Skin of body (tissue), 1 donor: ENCODE measurements at regions not wholly inside any gene's neighbourhood (a gene's known extent, or its start where the extent isn't known, plus 50 kb on each side); places are given as distances from the start of the nearest gene placed in this dataset.
"Not testable (repeated sequence)": the region's sequence is repeated elsewhere in the genome, so short reads cannot be mapped to it uniquely, and the experiment has no call there.

ENCODE experiments used
- DNase-seq: peaks from one replicate; lab custom pipeline; 2025; lab: John Stamatoyannopoulos, UW

DNA sequence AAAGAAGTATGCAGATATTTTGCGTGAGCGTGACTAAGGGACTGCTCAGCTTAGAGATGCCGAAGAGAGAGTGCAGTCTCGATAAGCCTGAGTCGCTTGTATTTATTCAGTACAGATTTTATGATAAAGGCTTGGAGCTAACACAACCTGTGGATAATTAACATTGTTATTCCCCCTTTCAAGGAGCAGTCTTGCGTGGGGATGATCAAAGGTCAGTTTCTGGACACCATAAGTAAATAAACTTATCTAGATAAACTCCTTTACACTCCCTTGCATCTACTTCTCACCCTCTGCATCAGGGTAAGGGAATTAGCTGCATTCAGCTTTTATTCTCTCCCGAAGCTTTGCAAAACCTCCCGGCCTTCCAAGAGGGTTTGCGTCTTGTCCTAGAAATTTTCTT lies 357.8 kb upstream of the ST8SIA4 start:
- no peak for DNase-seq

DNA sequence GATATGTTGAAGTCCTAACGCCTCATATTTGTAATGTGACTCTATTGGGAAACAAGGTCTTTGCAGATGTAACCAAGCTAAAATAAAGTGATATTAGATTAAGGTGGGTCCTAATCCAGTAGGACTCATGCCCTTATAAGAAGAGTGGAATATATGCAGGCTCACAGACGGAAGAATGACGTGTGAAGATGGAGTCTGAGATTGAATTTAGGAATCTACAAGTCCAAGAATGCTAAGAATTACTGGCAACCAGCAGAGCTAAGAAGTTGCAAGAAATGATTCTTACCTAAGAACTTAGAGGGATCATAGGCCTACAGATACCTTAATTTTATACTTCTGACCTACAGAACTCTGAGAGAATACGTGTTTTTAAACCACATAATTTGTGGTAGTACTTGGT lies 350.0 kb upstream of the ST8SIA4 start:
- DNase-seq: no peak

DNA sequence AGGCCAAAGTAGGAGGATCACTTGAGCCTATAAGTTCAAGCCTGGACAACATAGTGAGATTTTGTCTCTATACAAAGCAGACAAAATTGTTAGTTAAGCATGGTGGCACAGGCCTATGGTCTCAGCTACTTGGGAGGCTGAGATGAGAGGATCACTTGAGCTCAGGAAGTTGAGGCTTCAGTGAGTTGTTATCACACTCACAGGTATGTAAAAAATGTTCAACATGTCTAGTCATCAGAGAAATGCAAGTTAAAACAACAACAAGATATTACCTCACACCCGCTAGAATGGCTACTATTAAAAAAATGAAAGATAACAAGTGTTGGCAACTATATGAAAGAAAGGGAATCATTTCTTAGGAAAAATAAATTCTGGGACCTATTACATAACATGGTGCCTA lies 341.5 kb upstream of the ST8SIA4 start:
- no peak for DNase-seq

DNA sequence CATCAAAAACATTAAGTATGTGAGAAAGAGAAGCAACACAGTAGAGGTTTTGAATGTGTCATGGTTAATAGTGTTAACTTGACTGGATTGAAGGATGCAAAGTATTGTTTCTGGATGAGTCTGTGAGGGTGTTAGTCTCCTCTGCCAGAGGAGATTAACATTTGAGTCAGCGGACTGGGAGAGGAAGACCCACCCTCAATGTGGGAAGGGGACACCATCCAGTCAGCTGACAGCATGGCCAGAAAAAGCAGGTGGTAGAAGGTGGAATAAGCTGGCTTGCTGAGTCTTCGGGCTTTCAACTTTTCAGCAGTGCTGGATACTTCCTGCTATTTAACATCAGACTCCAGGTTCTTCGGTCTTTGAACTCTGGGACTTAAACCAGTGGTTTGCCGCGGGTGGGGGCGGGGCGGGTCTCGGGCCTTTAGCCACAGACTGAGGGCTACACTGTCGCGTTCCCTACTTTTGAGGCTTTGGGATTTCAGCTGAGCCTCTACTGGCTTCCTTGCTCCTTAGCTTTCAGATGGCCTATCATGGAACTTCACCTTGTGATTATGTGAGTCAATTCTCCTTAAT lies 309.9 kb upstream of the ST8SIA4 start:
- no peak for DNase-seq

DNA sequence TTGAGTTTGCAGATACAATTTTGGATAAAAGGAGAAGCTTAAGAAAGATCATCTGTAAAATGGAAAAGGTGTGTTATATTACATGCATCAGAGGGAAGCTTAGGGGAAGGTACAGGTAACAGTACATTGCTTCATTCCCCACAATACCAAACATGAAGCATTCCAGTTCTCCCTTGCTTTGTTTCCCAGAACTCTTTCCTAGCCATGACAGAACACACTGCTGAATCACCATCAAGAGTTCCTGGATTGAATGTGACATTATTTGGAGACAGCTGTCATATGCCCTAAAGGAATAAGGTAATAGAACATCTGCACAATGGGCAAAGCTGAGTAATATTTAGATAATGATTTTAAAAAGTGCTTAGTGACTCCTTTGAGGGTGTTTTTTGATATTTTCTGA lies 303.5 kb upstream of the ST8SIA4 start:
- no peak for DNase-seq

DNA sequence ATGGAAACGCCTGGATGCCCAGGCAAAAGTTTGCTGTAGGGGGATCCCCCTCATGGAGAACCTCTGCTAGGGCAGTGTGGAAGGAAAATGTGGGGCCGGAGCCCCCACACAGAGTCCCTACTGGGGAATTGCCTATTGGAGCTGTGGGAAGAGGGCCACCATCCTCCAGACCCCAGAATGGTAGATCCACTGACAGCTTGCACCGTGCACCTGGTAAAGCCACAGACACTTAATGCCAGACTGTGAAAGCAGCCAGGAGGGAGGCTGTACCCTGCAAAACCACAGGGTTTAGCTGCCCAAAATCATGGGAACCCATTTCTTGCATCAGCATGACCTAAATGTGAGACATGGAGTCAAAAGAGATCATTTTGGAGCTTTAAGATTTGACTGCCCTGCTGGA lies 302.0 kb upstream of the ST8SIA4 start:
- not testable (repeated sequence) for DNase-seq

DNA sequence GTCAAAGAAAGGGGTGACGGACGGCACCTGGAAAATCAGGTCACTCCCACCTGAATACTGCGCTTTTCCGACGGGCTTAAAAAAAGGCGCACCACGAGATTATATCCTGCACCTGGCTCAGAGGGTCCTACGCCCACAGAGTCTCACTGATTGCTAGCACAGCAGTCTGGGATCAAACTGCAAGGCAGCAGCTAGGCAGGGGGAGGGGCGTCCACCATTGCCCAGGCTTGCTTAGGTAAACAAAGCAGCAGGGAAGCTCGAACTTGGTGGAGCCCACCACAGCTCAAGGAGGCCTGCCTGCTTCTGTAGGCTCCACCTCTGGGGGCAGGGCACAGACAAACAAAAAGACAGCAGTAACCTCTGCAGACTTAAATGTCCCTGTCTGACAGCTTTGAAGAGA lies 277.3 kb upstream of the ST8SIA4 start:
- not testable (repeated sequence) for DNase-seq

DNA sequence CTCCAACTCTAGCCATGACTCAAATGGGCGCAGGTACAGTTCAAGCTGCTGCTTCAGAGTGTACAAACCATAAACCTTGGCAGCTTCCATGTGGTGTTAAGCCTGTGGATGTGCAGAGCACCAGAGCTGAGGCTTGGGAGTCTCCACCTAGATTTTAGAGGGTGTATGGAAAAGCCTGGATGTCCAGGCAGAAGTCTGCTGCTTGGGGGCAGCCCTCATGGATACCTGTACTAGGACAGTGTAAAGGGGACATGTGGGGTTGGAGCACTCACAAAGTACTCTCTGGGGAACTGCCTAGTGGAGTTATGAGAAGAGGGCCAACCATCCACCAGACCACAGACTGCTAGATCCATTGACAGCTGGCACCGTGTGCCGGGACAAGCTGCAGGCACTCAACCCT lies 273.5 kb upstream of the ST8SIA4 start:
- no peak for DNase-seq

DNA sequence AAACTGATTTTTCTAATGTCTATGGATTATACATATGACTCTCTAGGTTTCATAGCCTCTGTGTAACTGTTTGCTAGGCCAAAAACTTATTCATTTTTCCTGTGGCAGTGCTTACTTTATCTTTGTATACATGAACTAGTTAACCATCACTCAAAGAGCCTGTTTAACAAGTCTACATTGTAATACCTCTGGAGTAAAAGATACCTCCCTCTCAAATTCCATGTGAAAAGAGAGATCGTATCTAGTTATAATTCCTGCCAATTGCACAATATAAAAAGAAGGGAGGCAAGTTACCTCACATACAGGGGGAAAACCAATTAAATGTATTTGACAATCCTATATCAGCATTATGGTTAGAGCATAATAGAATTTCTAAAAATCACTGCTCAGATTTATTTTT lies 271.9 kb upstream of the ST8SIA4 start:
- DNase-seq: no peak

DNA sequence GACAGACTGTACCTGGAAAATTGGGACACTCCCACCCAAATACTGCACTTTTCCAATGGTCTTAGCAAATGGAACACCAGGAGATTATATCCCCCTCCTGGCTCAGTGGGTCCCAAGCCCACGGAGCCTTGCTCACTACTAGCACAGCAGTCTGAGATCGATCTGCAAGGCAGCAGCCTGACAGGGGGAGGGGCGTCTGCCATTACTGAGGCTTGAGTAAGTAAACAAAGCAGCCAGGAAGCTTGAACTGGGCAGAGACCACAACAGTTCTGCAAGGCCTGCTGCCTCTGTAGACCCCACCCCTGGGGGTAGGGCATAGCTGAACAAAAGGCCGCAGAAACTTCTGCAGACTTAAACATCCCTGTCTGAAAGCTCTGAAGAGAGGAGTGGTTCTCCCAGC lies 260.0 kb upstream of the ST8SIA4 start:
- DNase-seq: no peak

DNA sequence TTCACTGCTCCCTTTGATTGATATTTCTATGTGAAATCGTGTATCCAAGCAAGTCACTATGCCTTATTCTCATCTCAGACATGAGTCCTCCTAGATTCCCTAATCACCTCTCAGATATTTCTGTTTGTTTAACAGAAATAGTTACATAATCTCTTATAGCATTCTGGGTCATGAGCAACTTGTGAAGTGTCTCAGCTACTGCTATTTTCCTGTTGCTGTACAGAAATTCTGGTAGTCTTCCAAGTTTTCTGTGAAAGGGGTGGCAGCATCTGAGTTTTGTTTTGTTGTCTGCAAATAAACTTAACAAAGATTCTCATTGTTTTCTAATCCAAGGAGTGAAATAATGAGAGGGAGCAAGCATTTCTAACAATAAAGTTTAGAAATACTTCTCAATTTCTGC lies 256.9 kb upstream of the ST8SIA4 start:
- no peak for DNase-seq

DNA sequence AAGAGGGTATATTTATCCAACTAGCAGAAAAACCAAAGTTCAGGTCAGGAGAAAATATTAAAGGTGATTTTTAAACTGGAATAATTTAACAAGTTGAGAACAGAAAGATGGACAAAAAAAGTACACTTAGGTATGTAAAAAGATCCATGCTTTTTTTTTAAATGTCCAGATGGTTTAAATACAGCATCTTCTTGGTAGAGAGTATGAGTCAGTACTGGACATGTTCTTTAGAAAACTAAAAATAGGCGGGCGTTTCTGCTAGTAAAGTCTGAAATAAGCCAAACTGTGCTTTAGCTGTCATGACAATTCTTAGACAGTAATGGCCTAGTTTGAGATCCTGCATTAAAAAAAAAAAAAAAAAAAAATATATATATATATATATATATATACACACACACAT lies 255.9 kb upstream of the ST8SIA4 start:
- DNase-seq: no peak

DNA sequence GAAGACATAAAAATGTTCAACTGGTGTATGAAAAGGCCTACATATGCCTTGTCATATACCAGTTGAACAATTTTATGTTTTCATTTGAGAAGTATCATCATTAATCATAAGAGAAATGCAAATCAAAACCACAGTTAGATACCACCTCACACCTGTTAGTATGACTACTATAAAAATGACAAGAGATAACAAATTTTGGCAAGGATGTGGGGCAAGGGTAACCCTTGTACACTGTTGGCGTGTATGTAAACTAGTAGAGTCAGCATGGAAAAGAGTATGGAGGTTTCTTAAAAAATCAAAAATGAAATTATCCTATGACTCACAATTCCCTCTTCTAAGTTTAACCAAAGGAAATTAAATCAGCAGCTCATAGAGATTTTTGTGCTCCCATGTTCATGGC lies 250.4 kb upstream of the ST8SIA4 start:
- no peak for DNase-seq

DNA sequence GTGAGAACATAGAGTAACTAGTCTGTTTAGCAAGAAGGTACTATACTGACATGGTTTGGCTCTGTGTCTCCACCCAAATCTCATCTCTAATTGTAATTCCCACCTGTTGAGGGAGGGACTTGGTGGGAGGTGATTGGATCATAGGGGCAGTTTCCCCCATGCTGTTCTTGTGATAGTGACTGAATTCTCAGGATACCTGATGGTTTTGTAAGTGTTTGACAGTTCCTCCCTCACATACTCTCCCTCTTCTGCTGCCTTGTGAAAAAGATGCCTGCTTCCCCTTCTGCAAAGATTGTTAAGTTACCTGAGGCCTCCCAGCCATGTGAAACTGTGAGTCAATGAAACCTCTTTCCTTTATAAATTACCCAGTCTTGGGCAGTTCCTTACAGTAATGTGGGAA lies 240.4 kb upstream of the ST8SIA4 start:
- no peak for DNase-seq

DNA sequence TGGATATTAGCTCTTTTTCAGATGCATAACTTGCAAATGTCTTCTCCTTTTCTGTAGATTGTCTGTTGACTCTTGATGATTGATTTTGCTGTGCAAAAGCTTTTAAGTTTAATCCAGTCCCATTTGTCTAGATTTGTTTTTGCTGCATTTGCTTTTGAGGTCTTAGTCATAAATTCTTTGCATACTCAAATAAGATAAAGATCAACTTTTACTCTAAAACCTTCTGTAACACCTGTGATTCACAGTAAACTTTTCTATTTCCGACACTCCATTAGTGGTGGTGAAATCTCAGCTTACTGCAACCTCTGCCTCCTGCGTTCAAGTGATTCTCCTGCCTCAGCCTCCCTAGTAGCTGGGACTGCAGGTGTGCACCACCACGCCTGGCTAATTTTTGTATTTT lies 239.0 kb upstream of the ST8SIA4 start:
- DNase-seq: no peak

DNA sequence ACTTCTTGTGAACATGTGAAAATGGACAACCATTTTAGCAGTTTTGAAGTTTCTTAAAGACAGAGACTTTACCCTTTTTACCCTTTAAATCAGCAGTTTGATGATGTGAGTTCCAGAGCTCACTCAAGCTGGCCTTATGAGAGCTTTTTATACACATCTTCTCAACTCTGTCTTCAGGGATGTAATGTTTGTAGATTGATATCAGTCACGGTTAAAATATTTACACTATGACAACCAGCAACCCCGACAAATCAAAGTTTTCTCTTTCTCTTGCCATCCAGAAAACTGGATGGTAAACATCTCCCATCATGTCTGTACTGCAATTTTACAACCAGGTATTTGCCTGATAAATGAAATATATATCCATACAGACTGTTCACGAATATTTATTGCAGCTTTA lies 233.4 kb upstream of the ST8SIA4 start:
- no peak for DNase-seq

DNA sequence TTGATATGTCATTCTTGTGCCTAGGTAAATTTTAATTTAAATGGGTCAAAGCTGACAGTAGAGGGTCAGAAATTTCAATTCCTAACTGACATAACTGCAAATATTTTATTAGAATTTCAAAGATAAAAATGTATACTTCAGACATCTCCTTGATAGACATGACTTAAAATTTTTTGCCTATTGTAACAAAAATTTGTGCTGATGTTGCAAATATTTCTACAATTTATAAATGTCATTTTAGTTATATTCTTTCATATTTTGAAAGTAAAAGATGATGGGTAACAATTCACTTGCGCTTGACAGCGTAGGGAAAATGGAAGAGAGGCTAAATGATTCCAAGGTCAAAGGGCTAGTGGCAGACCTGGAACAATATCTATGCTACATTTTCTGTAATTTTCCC lies 220.3 kb upstream of the ST8SIA4 start:
- DNase-seq: no peak

DNA sequence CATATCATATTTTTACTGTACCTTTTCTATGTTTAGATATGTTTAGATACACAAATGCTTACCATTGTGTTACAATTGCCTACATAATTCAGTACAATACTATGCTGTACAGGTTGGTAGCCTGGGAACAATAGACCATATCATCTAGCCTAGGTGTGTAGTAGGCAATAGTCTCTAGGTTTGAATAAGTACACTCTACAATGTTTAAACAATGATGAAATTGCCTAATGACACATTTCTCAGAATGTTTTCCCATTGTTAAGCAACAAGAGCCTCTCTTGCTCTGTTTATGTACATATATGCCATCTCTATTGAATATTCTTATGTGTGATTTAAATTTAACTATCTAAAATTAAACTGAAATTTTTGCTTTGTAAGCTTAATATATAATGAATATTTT lies 209.6 kb upstream of the ST8SIA4 start:
- no peak for DNase-seq

DNA sequence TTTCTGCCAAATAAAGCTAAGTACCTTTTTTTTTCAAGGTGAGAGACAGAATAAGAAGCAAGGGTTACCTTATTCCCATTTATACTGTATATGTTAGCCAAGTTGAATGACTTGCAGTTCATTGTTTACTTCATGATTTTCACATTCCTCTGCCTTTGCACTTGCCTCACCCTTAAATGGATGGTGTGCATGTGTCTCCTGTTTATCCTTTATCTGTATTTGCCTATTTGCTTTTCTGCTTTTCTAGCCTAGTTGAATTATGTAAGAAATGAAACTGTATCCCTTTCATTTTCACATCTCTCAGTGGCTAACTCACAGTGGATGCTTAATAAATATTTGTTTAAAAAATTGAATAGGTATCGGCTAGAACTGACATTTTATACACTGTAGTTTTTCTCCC lies 200.8 kb upstream of the ST8SIA4 start:
- DNase-seq: no peak

DNA sequence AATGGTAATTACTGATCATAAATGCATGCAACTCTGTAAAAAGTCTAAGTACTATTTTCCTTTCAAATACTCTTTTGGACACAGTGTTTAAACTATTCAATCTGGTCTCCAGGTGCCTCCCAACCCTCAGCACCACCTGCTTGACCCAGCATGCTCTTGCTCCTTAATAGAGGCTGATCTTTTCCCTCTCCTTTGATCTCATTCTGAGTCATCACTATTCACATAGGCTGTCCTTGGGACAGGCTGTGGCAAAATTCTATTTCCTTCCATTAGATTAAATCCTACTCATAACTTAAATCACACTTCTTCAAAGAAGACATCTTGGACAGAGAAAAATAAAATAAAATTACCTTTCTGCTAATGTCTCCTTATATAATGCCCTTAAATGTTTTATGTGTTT lies 199.4 kb upstream of the ST8SIA4 start:
- DNase-seq: no peak

DNA sequence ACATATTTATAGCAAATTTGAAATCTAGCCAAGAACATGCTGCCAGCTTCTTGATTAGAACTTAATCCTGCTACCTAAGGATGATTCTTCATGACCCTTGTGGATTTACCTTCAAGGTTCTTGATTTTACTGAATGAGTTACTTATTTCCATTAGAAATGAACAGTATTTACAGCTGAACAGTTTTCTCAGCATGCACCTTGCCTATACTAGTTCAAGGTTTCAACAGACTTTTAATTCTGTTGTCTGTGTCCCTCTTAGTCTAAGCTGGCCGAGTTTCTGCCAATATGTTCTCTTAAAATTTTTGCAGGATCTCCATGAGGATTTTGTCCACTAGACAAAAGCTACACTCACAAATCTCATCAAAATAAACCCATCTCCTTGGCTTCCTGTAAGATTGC lies 188.8 kb upstream of the ST8SIA4 start:
- DNase-seq: no peak

DNA sequence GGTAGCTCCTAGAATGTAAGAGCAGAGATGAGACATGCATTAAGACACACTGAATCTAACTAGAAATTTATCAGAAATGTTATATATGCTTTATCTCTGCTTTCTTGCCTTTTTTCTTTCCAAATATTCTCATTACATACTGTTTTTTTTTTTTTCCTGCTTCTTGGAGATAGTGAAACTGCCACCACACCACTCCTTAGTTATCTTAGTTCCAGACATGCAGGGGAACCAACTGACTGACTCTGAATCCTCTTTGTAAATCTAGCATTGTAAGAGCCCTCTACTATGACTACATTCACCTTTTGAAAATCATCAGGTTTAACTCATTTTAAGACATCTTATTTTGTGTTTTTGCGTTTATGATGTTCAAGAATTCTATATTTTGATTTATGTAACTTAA lies 181.3 kb upstream of the ST8SIA4 start:
- no peak for DNase-seq

DNA sequence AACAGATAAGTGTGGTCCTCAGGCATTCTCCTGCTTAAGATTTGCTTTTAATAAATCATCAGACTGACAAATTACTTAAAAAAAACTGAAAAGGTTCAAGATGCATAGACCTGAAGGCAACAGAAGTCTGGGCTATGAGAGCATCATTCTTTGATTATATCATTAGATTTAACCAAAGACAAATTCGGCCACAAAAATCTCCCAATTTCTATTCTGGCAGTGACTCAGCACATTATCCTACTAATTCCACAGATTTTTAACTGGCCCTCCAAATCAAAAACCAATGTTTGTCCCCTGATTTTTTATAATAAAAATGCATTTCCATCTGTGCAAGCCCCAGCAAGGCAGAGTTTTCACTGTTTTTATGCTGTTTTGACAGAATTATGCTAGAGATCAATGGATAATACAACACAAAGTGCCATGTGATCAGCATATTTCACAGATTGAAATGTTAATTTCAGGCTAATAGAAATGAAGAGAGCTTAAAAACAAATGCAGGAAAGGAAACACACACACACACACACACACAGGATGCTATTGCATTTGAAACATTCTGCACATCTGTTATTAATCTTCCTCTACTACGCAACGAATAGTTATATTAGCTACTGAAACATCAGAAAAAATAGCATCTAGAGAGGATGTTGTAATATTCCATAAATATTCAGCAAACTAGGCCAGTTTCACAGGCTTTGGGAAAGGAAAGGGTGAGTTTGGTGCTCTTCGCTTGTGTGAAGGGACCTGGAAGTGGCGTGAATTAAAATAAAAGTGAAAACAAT lies 177.6 kb upstream of the ST8SIA4 start:
- peak; percentile 77 for DNase-seq

DNA sequence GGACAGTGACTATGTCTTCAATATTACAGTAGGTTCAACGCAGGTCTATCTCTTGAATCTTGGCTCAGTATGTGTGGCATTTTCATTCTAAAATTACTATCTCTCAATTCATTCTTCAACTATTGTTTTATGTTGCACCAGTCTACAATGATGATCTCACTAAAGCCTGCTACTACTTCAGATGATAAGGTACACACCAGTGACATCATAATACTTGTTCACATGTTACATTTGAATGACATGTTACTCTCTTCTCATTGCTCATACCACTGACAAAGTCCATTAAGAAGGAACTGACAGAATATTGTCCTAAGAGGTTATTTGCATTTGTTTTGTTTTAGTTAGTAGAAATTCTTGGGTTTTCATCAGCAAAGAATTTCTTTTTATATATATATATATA lies 165.2 kb upstream of the ST8SIA4 start:
- no peak for DNase-seq
